IPS DF 4.7 (cell line): ENCODE measurements at regions not wholly inside any gene's neighbourhood (a gene's known extent, or its start where the extent isn't known, plus 50 kb on each side); places are given as distances from the start of the nearest gene placed in this dataset.

Experiments
- DNase-seq: peaks from one replicate; pipeline ENCODE4 v3.0.0-alpha.2; 2013; ENCODE audit warnings: low spot score; ENCODE audit errors: extremely low read depth

DNA sequence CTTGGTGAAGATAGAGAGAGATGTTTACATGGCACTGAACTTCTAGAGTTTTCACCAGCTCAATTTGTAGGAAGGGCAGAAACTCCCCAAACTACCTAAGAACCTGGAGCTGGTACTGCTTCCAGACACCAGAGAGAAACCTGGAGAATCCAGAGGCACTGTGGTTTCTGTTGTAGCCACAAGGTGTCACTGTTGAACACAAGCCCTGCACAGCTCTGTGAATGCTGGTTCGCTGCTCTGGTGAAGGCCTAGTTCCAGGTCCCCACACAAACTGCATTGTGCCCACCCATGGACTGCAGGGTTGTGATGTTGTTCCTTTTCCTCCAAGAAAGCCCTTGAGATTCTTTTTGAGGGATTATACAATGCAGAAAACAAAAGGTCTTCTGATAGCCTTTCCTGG lies 150.5 kb upstream of the HS6ST1 start:
- no peak for DNase-seq

DNA sequence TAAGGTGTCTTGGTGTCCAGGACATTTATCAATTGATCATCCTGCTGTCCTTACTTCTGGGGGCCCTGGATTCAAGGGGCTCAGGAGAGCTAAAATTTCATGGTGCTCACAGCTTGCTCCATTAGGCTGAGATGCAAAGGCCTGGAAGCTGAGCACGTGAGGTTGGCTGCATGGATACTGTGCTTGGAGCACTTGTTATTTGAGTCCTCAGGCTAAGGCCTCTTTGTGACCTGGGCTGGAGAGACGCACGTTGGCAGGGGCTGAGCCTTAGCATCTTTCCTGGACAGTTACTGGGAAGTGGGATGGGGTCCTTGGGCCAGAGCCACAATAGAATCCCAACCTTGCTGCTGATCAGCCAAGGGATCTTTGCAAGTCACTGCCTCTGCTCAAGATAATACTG lies 151.2 kb upstream of the HS6ST1 start:
- DNase-seq = no peak

DNA sequence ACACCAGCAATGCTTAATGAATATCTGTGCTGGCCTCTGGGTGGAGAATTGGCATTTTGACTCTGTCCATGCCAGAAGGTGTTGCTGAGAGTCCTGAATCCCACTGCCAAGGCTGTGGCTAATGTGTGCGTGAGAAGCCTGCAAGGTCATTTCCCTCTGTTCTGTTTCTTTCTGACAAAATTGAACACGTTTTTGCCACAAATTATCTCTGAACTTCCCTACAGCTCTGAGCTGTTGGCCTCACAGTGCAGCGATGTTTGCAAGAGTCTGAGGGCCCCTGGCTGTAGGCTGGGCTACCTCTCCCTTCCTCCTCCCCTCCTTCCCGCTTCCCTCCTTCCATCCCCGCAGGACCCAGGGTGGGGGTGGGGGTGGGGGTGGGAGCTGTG lies 154.1 kb upstream of the HS6ST1 start:
- no peak for DNase-seq

DNA sequence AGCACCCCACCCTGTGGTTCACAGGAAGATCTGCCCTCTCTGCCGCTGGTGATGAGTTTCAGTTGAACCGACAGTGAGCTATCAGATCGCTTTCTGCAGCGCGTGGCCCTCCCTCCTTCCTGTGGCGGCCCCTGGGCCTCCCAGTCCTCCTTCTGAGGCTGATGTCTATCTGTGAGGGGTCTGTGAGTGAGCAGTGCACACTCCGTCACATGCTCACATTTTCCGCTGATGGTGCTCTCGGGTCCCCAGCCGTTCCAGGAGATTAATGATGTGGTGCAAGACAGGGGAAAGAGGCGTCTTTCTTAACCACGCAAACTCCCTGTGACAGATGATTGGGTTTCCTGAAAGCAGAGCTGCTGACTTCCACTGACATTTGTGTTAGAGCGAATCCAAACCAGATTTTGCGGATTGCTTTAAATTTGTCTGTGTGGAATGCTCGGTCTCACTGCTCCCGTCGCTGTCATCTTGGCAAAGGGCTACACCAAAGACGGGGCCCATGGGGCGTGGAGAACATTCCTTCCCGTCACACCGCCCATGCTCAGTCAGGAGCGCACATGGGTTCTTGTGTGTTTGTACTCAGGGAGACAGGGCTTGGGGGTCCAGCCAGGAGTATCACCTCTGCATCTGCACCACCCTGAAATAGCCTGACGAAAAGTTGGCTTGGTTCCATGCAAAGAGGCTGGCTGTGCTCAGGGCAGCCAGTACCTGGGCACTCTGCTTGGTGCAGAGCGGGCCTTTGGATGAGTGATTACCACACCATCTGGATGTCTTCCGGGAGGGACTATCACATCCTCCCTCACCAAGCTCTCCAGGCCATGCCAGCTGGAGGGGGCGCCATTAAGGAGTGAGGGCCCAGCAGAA lies 154.7 kb upstream of the HS6ST1 start:
- no peak for DNase-seq

DNA sequence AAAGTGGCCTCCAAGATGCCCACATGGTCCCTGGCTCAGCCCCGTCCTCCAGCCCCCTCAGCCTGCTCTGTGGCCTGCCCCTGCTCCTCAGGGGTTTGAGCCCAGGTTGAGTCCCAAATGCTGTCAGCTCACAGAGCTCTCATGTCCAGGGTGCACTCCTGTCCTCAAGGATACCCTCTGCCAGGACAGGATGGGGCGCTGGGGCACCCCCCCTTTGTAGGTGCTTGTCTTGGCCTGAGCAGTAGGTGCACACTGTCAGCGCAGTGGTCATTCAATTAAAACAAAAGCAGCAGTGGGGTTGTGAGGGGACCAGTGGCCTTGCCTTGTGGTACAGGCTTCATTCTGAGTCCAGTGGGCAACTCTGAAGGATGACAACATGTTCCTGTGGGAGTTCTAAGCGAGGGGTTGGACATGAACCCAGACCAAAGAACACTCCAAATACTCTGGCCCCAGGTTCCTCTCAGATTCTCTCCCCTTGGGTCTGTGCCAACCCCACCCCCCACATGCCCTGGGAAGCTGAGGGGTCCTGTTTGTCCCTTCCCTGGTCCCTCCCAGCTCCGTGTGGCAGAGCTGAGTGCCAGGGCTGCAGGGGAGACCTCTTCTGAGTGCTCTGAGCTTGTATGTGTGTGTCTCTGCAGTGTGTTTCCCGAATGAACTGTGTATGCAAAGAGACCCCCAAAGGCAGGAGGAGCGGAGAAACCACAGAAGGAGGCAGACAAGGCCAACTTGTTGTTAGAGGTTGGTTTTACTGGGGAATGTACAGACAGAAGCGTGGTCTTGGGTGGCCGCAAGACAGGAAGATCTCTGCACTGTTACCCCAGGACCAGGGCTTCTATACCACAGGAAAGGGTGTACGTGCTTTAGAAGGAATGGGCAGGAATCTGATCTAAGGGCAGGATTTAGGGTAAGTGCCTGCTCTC lies 155.6 kb upstream of the HS6ST1 start:
- DNase-seq = no peak

DNA sequence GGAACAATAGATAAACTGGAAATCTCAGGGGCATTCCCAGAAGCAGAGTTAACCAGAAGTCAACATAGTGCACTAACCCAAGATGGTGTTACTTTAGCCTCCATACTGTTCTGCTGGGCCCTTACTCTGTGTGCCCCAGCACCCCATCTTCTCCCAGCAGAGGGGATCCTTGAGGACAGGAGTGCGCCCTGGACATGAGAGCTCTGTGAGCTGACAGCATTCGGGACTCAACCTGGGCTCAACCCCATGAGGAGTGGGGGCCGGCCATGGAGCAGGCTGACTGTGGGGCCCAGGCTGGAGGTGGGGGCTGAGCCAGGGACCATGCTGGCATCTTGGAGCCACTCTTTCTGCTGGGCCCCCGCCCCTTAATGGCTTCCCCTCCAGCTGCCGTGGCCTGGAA lies 156.3 kb upstream of the HS6ST1 start:
- DNase-seq = no peak

DNA sequence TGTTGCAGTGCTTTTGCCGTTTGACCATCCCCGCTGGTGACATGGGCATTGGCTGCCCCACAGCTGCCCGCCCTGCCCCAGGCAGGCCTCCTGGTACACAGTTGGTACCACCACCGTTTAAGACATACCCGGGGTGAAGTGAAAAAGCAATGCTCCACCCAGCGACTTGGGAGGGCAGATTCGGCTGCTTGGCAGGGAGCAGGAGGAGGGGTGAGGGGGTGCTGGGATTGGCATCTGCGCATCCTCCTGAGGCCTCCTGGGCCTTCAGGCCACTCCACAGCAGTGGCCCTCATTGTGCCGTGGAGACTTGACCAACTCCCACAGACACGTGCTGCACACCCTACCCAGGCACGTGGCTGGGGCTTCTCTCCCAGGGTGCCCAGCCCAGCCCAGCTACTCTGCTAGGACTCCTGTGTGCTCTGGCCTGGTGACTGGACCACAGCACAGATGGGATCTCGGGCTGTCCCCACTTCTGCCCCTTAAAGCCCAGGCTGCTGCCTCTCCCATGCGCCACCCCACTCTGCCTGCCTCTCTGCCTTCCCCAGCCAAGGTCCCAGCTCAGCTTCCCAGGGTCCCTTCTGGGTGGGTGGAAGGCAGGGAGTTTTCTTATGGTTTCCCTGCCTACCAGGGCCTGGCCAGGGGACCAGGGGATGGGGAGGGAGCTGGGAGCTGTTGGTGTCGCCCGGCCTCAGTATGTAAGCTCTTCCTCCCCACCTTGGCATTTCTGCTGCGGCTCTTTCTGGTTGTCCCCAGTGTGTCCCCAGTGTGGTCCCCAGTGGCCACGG lies 157.0 kb upstream of the HS6ST1 start:
- no peak for DNase-seq

DNA sequence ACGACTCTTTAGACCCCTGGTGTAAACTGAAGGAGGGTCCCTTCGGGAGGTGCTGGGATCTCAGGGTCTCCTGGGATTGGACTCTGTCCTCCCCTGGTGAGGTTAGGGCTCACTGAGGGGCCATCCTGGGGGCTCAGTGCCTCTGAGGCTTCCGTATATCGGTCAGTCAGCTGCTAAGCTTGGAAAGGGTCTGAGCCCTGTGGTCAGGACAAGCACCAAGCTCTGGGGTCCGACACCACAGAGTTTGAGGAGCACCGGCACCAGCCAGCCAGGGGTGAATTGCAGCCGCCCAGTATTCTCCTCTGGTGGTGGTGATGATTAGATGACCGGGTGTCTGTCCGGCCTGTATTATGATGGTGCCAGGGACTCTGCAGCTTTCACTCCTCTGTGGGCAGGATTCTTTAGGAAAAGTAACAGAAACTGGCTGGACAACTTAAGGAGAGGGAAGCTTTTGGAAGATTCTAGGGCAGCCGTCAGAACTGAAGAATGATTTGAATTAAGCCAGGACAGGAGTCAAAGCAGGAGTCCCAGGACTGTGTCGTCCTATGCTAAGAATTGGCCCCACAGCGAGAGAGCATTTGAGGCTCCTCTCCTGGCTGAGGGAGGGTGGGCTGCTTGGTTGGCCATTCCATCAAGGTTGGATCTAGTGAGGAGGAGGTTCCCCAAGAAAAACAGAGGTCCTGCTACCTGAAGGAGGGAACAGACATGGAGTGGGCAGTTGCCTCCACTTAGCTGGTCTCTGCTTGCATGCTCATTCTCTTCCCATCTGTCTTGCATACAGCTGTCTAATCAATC lies 158.6 kb upstream of the HS6ST1 start:
- DNase-seq = no peak

DNA sequence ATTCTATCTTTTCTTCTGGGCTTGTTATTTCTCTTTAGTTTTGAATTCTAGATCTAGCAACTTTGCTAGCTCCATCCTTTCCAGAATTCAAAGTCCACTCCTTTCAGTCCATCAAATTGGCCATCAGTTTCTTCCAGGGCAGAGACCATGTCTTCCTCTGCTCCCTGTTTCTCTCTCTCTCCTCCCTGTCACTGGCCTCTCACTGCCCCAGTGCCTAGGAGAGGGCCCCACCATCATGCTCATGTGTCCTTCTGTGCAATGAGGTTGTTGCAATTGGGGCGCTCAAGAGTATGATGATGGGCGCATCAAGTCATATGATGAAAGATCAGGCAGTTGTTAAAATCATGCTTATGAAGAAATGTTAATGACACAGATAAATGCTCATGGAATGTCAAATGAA lies 159.2 kb upstream of the HS6ST1 start:
- DNase-seq = no peak

DNA sequence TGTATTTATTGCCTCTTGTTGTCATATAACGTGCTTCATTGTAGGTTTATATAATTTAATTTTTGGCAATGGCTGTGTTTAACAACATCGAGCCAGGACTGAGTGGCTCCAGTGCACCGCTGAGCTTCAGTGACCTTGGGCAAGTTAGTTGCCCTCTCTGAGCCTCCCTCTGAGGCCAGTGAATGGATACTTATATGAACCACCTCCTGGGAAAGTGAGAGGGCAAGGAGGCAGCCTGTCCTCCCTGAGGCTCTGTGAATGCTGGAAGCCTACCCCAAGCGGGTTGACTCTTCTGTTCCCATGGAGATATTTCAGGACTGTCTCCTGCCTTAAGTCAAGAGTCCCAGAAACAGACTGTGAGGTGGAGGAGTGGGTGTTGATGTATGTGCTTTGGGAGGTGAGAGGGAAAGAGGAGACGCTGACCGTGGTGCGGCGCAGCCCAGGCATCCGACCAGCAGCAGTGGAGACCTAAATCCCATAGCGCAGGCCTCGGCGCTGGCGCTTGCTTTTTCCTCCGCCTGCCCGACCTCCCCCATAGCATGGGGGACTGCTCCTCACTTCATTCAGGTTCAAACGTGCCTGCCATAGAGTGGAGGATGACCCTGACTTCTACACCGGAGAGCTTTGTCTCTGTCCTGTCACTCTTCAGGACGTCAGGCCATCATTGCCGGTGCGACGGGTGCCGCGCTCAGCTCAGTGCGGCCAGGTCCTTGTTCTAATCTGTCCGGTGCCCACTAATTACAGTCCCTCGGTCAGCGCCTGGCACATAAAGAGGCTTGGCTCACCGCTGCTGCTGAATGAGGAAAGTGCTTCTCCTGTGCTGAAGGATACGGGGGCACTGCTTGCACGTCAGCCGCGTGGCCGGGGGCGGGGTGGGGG lies 167.3 kb upstream of the HS6ST1 start:
- DNase-seq = no peak

DNA sequence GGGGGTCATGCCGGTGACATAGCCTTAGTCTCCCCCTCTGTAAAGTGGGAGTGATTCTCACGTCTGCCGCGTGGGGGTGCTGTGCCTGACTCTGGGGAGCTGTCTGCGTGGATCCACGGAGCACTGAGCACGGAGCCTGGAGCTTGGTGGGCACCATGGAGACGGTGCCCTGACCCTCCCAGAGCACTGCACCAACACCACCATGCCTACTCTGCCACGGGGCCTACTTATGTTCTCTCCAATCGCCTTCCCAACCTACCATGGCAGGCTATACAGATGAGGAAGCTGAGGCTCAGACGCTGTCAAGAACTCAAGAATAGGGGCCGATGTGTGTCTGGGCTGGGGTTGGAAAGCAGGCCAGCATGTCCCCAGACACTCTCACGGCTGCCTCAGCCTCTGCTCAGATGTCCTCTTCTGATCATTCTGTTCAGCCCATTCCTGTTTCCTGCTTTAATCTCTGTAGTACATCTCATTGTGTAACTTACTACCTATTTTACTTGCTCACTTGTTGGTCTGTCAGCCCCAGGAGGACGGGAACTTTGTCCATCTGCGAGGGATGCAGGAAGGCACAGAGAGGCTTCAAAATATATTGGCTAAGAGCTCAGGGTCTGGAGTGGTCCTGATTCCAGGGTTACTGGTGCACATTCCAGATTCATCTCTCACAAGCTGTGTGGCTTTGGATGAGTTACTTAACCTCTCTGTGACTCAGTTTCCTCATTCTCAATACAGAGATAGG lies 168.1 kb upstream of the HS6ST1 start:
- DNase-seq = no peak

DNA sequence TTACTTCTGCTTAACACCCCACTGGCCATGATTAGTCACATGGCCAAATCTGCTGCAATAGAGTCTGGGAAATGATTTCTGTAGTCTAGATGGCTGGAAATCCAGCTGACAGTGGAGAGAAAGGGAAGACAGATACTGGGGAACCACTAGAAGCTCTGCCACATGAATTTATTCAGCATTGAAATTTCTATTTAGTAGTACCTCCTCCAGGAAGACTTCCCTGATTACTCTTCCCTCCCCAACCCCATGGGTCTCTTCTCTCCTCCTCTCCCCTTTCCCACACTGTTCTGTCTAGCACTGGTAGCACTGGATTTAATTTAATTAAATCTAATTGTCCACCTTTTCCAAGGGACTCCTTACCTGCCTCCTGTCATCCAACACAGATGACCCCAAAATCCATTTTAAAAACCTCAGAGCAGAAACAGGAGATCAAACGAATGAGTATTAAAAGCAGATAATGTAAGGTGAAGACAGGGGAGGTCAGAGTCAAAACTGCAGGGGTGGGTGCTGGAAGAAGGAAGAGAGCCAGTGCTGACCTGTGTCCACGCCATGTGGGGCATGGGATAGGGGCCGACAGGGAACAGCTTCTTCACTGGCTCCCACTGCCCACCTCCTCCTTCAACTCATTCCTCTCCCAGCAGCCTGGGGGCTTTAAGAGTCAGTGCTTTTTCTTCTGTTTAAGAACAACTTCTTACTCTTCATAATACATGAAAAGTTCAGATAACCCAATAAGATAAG lies 169.2 kb upstream of the HS6ST1 start:
- DNase-seq = no peak

DNA sequence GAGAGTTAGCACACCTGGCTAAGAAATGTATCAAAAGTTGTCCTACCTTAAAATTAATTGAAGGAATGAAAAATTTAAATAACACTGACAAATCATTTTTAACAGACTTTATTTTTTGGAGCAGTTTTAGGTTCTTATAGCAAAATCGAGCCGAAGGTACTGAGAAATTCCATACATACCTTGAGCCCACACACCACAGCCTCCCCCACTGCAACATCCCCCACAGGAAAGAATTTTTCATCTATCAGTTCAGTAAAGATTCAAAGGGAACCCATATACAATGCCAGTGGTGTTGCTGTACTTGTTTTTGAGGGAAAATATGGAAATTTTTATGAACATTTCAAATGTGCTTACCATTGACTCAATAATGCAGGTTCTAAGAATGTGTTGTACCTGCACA lies 169.8 kb upstream of the HS6ST1 start:
- DNase-seq = no peak

DNA sequence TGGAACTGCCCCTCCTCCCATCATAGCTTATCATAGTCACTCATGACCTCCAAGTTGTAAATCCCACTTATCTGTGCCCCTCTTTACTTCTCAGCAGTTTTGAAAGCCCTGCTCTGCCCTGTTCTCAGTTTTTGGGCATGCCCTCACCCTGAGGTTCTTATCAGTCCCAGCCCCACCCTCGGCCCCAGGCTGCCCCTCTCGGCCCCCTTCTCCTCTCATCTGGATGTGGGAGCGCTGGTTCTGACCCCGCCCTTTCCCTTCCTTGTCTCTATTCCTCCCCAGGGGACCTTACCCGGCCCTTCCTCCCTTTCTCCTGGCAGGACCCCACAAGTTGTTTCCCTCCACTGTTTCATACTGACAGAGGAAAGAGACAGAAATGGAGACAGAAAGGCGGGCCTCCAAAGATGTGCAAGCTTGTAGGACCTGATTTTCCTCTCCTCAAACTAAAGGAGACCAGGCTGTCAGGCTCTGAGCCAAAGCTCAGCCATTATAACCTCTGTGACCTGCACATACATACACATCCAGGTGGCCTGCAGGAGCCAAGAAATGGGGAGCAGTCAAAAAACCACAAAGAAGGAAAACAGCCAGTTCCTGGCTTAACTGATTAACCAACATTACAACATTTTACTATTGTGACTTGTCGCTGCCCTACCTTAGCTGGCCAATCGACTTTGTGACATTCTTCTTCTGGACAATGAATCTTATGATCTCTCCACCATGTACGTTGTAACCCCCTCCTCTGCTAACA lies 171.0 kb upstream of the HS6ST1 start:
- DNase-seq = no peak

DNA sequence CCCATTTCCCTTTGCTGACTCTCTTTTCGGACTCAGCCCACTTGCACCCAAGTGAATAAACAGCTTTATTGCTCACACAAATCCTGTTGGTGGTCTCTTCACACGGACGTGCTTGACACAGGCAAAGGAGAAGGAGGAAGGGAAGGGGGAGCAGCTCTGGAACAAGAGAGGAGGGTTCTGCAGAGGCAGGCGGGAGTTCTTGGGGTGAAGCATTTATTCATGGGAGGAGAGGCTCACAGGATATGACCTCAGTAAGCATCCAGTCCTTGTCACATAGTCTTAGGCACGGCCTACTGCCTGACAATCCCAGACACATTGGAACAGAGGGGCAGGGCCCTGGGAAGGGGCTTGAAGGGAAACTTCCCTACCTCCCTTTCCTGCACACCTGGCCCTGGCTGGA lies 171.7 kb upstream of the HS6ST1 start:
- no peak for DNase-seq

DNA sequence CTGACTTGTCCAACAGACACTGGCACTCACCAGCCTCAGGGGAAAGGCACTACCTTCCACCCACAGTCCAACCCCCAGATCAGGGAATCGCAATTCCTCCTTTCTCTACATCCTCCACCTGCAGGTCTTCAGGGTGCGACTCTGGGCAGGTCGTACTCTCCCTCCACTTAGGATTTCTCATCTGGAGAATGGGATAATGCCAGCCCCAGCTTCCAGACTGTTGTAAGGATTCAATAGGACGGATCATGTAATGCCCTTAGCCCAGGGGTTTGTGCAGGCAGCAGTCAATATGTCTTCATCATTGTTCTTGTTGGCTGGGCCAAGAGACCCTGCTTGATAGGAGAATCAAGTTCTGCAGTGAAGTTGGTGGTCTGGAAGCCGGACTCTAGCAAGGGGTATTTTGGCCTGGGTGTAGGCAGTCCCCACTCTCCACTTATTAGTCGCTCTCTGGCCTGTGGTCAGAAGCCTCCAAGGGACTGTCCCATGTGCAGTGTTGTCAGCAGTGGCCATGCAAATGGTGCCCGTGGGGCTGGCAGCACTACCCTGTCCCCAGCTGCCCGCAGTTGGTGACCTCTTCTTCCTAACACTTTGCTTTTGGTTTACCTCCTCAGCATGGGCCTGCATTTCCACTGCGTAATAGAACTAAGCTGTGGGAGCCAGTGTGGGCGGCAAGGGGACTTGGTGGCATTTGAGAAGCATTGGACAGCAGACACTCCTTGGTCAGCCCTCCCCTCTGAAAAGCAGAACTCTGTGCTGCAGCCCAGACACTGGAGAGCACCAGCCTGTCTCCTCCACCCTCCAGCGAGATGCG lies 172.4 kb upstream of the HS6ST1 start:
- DNase-seq = no peak

DNA sequence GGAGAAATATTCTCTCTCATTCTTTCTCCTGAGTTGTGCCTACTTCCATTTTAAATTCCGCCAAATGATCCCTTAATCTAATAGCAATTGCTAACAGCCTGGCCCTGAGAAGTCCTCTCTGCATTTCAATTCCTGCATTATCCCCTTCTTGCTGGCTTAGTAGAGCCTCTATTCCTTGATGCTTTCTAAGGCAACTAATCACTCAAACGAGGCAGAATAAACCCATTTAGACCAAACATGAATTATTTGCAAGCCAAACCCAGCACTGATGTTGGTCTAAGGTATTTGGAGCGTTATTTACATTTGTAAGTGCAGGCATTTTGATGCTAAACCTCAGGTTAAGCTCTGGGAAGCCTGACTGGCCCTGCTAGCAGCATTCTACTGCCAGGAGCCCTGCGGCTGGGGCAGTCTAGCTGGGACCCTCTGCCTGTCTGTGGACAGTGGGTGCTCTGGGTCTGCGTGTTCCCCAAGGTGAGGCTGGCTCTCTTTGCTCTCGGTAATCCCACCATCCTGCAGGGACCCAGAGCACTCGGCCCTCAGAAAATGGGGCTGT lies 173.1 kb upstream of the HS6ST1 start:
- DNase-seq = peak; percentile 56
